ENCODE measurements at regions not wholly inside any gene's neighbourhood (a gene's known extent, or its start where the extent isn't known, plus 50 kb on each side); places are given as distances from the start of the nearest gene placed in this dataset.

DNA sequence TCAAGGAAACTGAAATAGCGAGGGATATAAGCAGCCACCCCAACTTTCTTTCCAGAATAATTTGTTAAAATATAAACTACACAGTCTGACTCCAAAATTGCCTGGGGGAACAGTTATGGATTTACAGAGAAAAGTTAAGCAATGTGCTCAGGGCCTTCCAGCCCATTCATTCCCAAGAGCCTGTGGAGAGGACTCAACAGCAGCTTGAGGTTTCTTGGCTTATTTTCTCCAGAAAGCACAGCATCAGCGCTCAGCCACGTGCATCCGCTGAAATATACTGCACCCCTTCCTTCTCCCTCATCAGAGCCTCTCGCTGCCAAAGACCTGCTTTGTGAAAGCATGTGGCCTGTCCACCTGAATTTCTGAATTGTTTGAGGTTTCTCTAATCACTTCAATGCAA, 375.2 kb upstream of the VWC2 start:
- no peak for DNase-seq
- H3K9me3 ChIP-seq: no peaks in the 10 kb centered on the region
- in situ Hi-C loops (cut with MboI; ENCODE audit: low sequenced_read_pairs in 4 of 4): no loop called here
- TF ChIP-seq, protein P1, sequence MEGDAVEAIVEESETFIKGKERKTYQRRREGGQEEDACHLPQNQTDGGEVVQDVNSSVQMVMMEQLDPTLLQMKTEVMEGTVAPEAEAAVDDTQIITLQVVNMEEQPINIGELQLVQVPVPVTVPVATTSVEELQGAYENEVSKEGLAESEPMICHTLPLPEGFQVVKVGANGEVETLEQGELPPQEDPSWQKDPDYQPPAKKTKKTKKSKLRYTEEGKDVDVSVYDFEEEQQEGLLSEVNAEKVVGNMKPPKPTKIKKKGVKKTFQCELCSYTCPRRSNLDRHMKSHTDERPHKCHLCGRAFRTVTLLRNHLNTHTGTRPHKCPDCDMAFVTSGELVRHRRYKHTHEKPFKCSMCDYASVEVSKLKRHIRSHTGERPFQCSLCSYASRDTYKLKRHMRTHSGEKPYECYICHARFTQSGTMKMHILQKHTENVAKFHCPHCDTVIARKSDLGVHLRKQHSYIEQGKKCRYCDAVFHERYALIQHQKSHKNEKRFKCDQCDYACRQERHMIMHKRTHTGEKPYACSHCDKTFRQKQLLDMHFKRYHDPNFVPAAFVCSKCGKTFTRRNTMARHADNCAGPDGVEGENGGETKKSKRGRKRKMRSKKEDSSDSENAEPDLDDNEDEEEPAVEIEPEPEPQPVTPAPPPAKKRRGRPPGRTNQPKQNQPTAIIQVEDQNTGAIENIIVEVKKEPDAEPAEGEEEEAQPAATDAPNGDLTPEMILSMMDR (IDR thresholded peaks at IDR 0.05 in 4 of 5, conservative IDR thresholded peaks at IDR 0.05 in 1 of 5): no peak
- TF ChIP-seq POLR2A (IDR thresholded peaks at IDR 0.05): no peak
- no peak for ATAC-seq
- H3K36me3 ChIP-seq: no peaks in the 10 kb centered on the region
- no peaks in the 10 kb centered on the region for H3K4me1 ChIP-seq
- no peak overlapping the region for H3K27ac ChIP-seq
- H3K27me3 ChIP-seq: no peaks in the 10 kb centered on the region
- H3K4me3 ChIP-seq: no peak overlapping the region
- intact Hi-C loops (cut with DNase I; ENCODE audit: low total_unique reads): no loop called here

GRCh38 chr7:49398746-49399145, 374.7 kb upstream of the VWC2 start:
- no peaks in the 10 kb centered on the region for H3K9me3 ChIP-seq
- no peak for DNase-seq
- no peak for TF ChIP-seq POLR2A (IDR thresholded peaks at IDR 0.05)
- TF ChIP-seq, protein P1 (IDR thresholded peaks at IDR 0.05 in 4 of 5, conservative IDR thresholded peaks at IDR 0.05 in 1 of 5): no peak
- in situ Hi-C loops (cut with MboI; ENCODE audit: low sequenced_read_pairs in 4 of 4): no loop called here
- intact Hi-C loops (cut with DNase I; ENCODE audit: low total_unique reads): no loop called here
- no peak for ATAC-seq
- H3K36me3 ChIP-seq: no peaks in the 10 kb centered on the region
- H3K27ac ChIP-seq: no peak overlapping the region
- H3K4me3 ChIP-seq: no peak overlapping the region
- H3K4me1 ChIP-seq: no peaks in the 10 kb centered on the region
- no peaks in the 10 kb centered on the region for H3K27me3 ChIP-seq

DNA sequence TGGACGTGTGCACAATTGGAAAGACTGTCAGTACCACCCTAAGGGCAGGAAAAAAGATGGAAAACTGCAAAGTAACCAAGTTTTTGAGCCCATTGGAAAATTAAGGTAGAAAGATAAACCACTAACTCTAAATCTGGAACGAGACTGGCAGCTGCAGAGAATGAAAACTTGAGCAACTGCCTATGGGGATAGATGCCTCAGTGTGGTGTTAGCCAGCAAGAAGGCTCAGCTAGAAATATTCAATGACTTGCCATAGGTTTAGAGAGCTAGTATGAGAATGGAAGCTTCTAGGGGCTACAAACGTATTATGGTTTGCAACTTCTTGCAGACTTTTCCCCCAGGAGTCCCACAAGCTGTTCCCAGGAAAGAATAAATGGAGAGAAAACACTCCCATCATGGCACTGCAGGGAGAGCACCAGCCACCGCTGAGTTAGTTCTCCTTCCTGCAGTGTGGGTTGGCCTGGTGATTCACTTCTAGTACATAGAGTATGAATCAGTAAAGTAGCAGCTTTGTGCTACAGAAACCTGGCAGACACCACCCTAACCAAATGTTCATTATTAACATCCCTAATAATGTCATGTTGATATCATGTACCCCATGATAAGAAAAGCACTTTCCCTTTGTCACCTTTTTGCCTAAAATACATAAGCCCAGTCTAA, 372.4 kb upstream of the VWC2 start:
- in situ Hi-C loops (cut with MboI; ENCODE audit: low sequenced_read_pairs in 4 of 4) (no loop called here), intact Hi-C loops (cut with DNase I; ENCODE audit: low total_unique reads) (no loop called here)
- Histone ChIP-seq H3K9me3 (no peaks in the 10 kb centered on the region), H3K27me3 (no peaks in the 10 kb centered on the region), H3K36me3 (no peaks in the 10 kb centered on the region), H3K27ac (no peak overlapping the region), H3K4me3 (no peak overlapping the region), H3K4me1 (no peaks in the 10 kb centered on the region)
- DNase-seq (no peak), ATAC-seq (no peak)
- TF ChIP-seq, protein P1 (IDR thresholded peaks at IDR 0.05 in 4 of 5, conservative IDR thresholded peaks at IDR 0.05 in 1 of 5): no peak
- no peak for TF ChIP-seq POLR2A (IDR thresholded peaks at IDR 0.05)

DNA sequence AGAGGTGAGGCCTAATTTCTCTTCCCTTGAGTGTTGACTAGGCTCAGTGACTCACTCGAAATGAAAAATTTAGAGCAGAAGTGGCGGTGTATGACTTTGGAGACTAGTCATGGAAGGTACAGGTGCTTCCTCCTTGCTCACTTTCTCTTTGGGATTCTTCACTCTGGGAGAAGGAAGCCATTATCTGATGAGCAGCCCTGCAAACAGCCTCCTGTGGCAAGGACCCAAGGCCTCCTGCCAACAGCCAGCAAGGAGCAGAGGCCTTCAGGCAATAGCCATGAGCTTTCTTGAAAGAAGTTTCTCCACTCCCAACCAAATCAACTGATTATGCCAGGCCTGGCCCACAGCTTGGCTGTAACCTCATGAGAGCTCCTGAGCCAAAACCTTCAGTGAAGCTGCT, 369.6 kb upstream of the VWC2 start:
- H3K36me3 ChIP-seq: no peaks in the 10 kb centered on the region
- H3K9me3 ChIP-seq: no peaks in the 10 kb centered on the region
- no peaks in the 10 kb centered on the region for H3K27me3 ChIP-seq
- in situ Hi-C loops (cut with MboI; ENCODE audit: low sequenced_read_pairs in 4 of 4) (no loop called here), intact Hi-C loops (cut with DNase I; ENCODE audit: low total_unique reads) (no loop called here)
- ATAC-seq (no peak), DNase-seq (no peak)
- TF ChIP-seq POLR2A (IDR thresholded peaks at IDR 0.05): no peak
- TF ChIP-seq, protein P1 (IDR thresholded peaks at IDR 0.05 in 4 of 5, conservative IDR thresholded peaks at IDR 0.05 in 1 of 5): no peak
- no peak overlapping the region for H3K27ac ChIP-seq
- H3K4me1 ChIP-seq: no peaks in the 10 kb centered on the region
- no peak overlapping the region for H3K4me3 ChIP-seq

DNA sequence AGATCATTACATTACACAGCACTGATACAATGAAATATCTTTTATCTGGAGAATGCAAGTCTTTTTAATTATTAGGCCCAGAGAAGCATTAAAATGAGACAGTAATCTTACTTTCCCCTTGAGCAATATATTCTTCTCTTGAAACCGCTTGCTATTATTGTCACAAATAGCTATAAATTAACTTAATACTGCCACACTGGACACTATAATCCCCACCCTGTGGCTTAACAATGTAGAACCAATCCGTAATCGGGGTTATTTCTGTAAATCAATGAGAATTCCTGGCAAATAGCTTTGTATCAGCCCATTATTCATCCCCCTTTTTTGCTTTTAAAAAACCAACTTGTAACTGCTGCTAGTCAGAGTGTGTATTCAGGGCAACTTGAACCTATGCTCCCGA, 366.2 kb upstream of the VWC2 start:
- ATAC-seq (no peak), DNase-seq (no peak)
- intact Hi-C loops (cut with DNase I; ENCODE audit: low total_unique reads): no loop called here
- no peaks in the 10 kb centered on the region for H3K36me3 ChIP-seq
- no peak for TF ChIP-seq POLR2A (IDR thresholded peaks at IDR 0.05)
- TF ChIP-seq, protein P1 (IDR thresholded peaks at IDR 0.05 in 4 of 5, conservative IDR thresholded peaks at IDR 0.05 in 1 of 5): no peak
- no peak overlapping the region for H3K4me3 ChIP-seq
- in situ Hi-C loops (cut with MboI; ENCODE audit: low sequenced_read_pairs in 4 of 4): no loop called here
- no peak overlapping the region for H3K27ac ChIP-seq
- H3K9me3 ChIP-seq: no peaks in the 10 kb centered on the region
- no peaks in the 10 kb centered on the region for H3K4me1 ChIP-seq
- no peaks in the 10 kb centered on the region for H3K27me3 ChIP-seq
